BE2C (cell line): ENCODE measurements at regions not wholly inside any gene's neighbourhood (a gene's known extent, or its start where the extent isn't known, plus 50 kb on each side); places are given as distances from the start of the nearest gene placed in this dataset.
"Not testable (repeated sequence)": the region's sequence is repeated elsewhere in the genome, so short reads cannot be mapped to it uniquely, and the experiment has no call there.

Experiments used
- DNase-seq: peaks from one replicate; pipeline ENCODE4 v3.0.0-alpha.2; 2020
- H3K27me3 ChIP-seq: fragments of 250-450 bp; sonication (Bioruptor Pico); 2 replicates; pipeline ENCODE4 v1.5.1; 2020; ENCODE audit warnings: mild to moderate bottlenecking
- H3K36me3 ChIP-seq: fragments of 250-450 bp; sonication (Bioruptor Pico); 2 replicates; pipeline ENCODE4 v1.5.1; 2020; ENCODE audit warnings: mild to moderate bottlenecking
- H3K4me1 ChIP-seq: fragments of 250-450 bp; sonication (Bioruptor Pico); 2 replicates; pipeline ENCODE4 v1.5.1; 2020
- H3K4me3 ChIP-seq: 2 replicates; pipeline ENCODE4 v1.5.1; 2011; ENCODE audit warnings: low read depth, low read length
- H3K9me3 ChIP-seq: fragments of 250-450 bp; sonication (Bioruptor Pico); 2 replicates; pipeline ENCODE4 v1.5.1; 2020
- TF ChIP-seq, protein P1 (sequence below): IDR thresholded peaks from 2 replicates; pipeline ENCODE4 v1.5.1; 2012; ENCODE audit warnings: mild to moderate bottlenecking, low read depth, low read length

GRCh38 chr11:60592601-60593000 is 77.4 kb downstream of the MS4A13 start:
- Histone ChIP-seq H3K9me3 (no peaks in the 10 kb centered on the region), H3K4me1 (no peaks in the 10 kb centered on the region), H3K36me3 (no peaks in the 10 kb centered on the region), H3K27me3 (no peaks in the 10 kb centered on the region), H3K4me3 (no peak overlapping the region)
- TF ChIP-seq, protein P1, sequence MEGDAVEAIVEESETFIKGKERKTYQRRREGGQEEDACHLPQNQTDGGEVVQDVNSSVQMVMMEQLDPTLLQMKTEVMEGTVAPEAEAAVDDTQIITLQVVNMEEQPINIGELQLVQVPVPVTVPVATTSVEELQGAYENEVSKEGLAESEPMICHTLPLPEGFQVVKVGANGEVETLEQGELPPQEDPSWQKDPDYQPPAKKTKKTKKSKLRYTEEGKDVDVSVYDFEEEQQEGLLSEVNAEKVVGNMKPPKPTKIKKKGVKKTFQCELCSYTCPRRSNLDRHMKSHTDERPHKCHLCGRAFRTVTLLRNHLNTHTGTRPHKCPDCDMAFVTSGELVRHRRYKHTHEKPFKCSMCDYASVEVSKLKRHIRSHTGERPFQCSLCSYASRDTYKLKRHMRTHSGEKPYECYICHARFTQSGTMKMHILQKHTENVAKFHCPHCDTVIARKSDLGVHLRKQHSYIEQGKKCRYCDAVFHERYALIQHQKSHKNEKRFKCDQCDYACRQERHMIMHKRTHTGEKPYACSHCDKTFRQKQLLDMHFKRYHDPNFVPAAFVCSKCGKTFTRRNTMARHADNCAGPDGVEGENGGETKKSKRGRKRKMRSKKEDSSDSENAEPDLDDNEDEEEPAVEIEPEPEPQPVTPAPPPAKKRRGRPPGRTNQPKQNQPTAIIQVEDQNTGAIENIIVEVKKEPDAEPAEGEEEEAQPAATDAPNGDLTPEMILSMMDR, result no peak
- DNase-seq, result no peak

DNA sequence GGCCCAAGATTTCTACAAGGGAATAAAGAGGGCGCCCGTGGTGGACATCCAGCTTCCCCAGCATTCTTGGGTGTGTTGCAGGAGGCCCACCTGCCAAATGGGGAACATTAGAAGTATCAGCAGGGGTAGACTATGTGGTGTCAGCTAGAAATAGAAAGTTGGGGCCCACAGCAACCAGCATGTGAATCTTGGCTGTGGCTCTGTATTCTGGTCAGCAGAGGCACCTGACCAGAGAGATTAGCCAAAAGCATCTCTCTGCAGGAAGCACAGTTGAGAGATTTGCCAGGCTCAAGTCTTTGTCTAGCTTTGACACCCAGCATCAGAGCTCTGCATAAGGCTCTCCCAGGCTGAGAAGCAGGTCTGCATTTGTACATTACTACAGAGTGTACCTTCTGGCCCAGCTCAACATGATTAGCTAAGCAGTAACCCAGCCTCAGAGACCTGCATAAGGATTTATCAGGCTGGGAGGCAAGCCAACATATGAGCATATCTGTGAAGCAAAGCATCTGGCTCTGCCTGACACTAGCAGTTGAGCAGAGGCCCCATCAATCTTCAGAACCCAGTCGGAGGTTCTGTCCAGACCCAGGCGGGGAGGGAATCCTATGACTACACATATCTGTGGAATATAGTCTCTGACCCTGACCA is 79.9 kb downstream of the MS4A13 start:
- Histone ChIP-seq H3K36me3 (no peaks in the 10 kb centered on the region), H3K4me1 (no peaks in the 10 kb centered on the region), H3K4me3 (no peak overlapping the region), H3K9me3 (no peaks in the 10 kb centered on the region), H3K27me3 (no peaks in the 10 kb centered on the region)
- TF ChIP-seq, protein P1, result no peak
- no peak for DNase-seq

DNA sequence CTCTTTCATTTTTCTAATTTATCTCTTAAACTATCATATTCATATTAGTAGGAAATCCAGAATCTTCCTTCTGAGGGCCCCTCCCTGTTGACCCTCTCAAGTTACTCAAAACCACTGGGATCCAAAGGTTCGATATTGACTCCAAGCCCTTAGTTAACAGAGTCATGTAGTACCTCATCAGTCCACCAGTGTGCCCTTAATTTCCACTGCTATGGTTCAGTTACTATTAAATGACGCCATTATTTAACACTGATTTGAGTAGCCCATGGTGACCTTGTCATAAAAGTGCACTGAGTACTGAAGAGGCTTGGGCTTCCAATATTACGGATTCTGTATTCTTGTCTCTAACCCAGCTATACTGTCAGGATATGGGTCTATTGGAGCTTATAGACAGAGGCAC is 91.9 kb upstream of the MS4A8 start:
- H3K27me3 ChIP-seq, result no peaks in the 10 kb centered on the region
- DNase-seq, result no peak
- H3K36me3 ChIP-seq, result no peaks in the 10 kb centered on the region
- TF ChIP-seq, protein P1, result no peak
- H3K9me3 ChIP-seq, result no peaks in the 10 kb centered on the region
- H3K4me3 ChIP-seq, result no peak overlapping the region
- H3K4me1 ChIP-seq, result no peaks in the 10 kb centered on the region

GRCh38 chr11:60609632-60610031 is 89.8 kb upstream of the MS4A8 start:
- DNase-seq, result no peak
- Histone ChIP-seq H3K9me3 (no peaks in the 10 kb centered on the region), H3K27me3 (no peaks in the 10 kb centered on the region), H3K4me1 (no peaks in the 10 kb centered on the region), H3K36me3 (no peaks in the 10 kb centered on the region), H3K4me3 (no peak overlapping the region)
- TF ChIP-seq, protein P1, result no peak

DNA sequence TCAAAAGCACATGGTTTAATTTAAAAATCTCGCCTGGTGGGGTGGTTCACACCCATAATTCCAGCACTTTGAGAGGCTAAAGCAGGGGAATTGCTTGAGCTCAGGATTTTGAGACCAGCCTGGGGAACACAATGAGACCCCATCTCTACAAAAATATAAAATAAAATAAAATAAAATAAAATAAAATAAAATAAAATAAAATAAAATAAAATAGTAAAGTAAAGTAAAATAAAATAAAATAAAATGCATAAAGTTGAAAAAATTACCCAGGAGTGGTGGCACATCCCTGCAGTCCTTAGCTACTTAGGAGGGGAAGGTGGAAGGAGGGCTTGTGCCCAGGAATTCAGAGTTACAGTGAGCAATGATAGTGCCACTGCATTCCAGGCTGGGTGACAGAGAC is 88.7 kb upstream of the MS4A8 start:
- H3K4me3 ChIP-seq, result no peak overlapping the region
- DNase-seq, result no peak

GRCh38 chr11:60615497-60615896 is 83.9 kb upstream of the MS4A8 start:
- no peak overlapping the region for H3K4me3 ChIP-seq
- H3K9me3 ChIP-seq, result no peaks in the 10 kb centered on the region
- DNase-seq, result no peak
- TF ChIP-seq, protein P1, result no peak
- H3K36me3 ChIP-seq, result no peaks in the 10 kb centered on the region
- H3K4me1 ChIP-seq, result no peaks in the 10 kb centered on the region
- H3K27me3 ChIP-seq, result no peaks in the 10 kb centered on the region

More for the DNA sequence above, 88.7 kb upstream of the MS4A8 start:
- H3K4me1 ChIP-seq, result no peaks in the 10 kb centered on the region
- no peaks in the 10 kb centered on the region for H3K9me3 ChIP-seq
- H3K36me3 ChIP-seq, result no peaks in the 10 kb centered on the region
- TF ChIP-seq, protein P1, result no peak
- H3K27me3 ChIP-seq, result no peaks in the 10 kb centered on the region

DNA sequence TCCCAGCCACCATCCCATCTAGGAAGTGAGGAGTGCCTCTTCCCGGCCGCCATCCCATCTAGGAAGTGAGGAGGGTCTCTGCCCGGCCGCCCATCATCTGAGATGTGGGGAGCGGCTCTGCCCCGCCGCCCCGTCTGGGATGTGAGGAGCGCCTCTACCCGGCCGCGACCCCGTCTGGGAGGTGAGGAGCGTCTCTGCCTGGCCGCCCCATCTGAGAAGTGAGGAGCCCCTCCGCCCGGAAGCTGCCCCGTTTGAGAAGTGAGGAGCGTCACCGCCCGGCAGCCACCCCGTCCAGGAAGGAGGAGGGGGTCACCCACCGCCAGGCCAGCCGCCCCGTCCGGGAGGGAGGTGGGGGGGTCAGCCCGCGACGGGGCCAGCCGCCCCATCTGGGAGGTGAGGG is 77.5 kb upstream of the MS4A8 start:
- not testable (repeated sequence) for H3K27me3 ChIP-seq, H3K4me3 ChIP-seq, H3K4me1 ChIP-seq, H3K9me3 ChIP-seq, DNase-seq, H3K36me3 ChIP-seq

- not testable (repeated sequence) for H3K27me3 ChIP-seq, H3K4me1 ChIP-seq, H3K4me3 ChIP-seq, DNase-seq, H3K9me3 ChIP-seq, H3K36me3 ChIP-seq
These were observed 76.6 kb upstream of the MS4A8 start for GRCh38 chr11:60622776-60623175.
